HCT116 (cell line): ENCODE measurements at regions not wholly inside any gene's neighbourhood (a gene's known extent, or its start where the extent isn't known, plus 50 kb on each side); places are given as distances from the start of the nearest gene placed in this dataset.

Experiments
- ATAC-seq: fragments of 200-7000 bp; cut with Tn5 transposase; 2 replicates; pipeline ENCODE4 v1.9.1; 2020; ENCODE audit warnings: mild to moderate bottlenecking, moderate library complexity
- BruUV-seq: library from RNA; stranded (reverse); fragments of 400-500 nt; replicated peaks from 2 replicates; lab custom pipeline; 2021; lab: Mats Ljungman, UMichigan
- CTCF ChIA-PET: fragments of 300-600 bp; sonication (Branson Sonifier 250); formaldehyde crosslinking; loops from one replicate; lab custom pipeline; 2021; ENCODE audit warnings: antibody characterized with exemption; lab: Charles Lee
- POLR2A ChIA-PET: fragments of 300-600, 350-600 bp; sonication (Branson Sonifier 250); formaldehyde crosslinking; loops from one replicate; lab custom pipeline; 2021; ENCODE audit warnings: antibody characterized with exemption; lab: Charles Lee
- RAD21 ChIA-PET, 2 experiments: fragments of 300-600 bp; sonication (Branson Sonifier 250); formaldehyde crosslinking; loops; one replicate each; lab custom pipeline; 2023; ENCODE audit warnings: low total read pairs in 2 of 2; ENCODE audit not compliant: uncharacterized antibody in 2 of 2, unreplicated experiment in 2 of 2, low non-redundant PET in 1 of 2; lab: Charles Lee
- DNase-seq: peaks from one replicate; pipeline ENCODE4 v3.0.0-alpha.2; 2010; ENCODE audit warnings: low read depth, low spot score
- H2AFZ ChIP-seq: fragments of 200-600 bp; shearing (Covaris generic), sonication (generic); 2 replicates; pipeline ENCODE4 v1.6.1; 2017; ENCODE audit warnings: low read depth, mixed run types, mixed read lengths, antibody characterized with exemption, low read length; ENCODE audit not compliant: poor library complexity, severe bottlenecking
- H3K27ac ChIP-seq: 2 replicates; pipeline ENCODE4 v1.5.1; 2012; ENCODE audit warnings: low read depth, low read length
- H3K27me3 ChIP-seq: fragments of 200-600 bp; sonication (generic); 2 replicates; pipeline ENCODE4 v1.6.1; 2016; ENCODE audit warnings: mixed run types, low read length, mixed read lengths; ENCODE audit not compliant: insufficient read depth
- H3K36me3 ChIP-seq, 2 experiments: fragments of 200-500 bp in 1 of 2; fragments of 200-600 bp in 1 of 2; sonication (Bioruptor generic) in 1 of 2; sonication (generic) in 1 of 2; 2 replicates each; pipeline versions ENCODE4 v1.5.1 to v1.6.1; 2014 to 2016; ENCODE audit warnings: low read length in 2 of 2, inconsistent platforms in 1 of 2, mixed read lengths in 1 of 2, mixed run types in 1 of 2; ENCODE audit not compliant: insufficient read depth in 2 of 2, control insufficient read depth in 1 of 2
- H3K4me1 ChIP-seq, 2 experiments: fragments of 200-600 bp in 1 of 2; sonication (generic) in 1 of 2; 2 replicates each; pipeline versions ENCODE4 v1.5.1 to v1.6.1; 2012 to 2017; ENCODE audit warnings: low read length in 2 of 2, inconsistent platforms in 1 of 2, mild to moderate bottlenecking in 1 of 2, mixed read lengths in 1 of 2, mixed run types in 1 of 2, moderate library complexity in 1 of 2; ENCODE audit not compliant: insufficient read depth in 2 of 2, control insufficient read depth in 1 of 2
- H3K4me2 ChIP-seq: fragments of 200-600 bp; sonication (generic); 2 replicates; pipeline ENCODE4 v1.6.1; 2017; ENCODE audit warnings: mixed run types, low read length, mixed read lengths
- H3K4me3 ChIP-seq, 2 experiments: fragments of 200-600 bp in 1 of 2; sonication (generic) in 1 of 2; replicated peaks in 1 of 2; 2 replicates each; pipeline ENCODE4 v1.5.1; 2011 to 2016; ENCODE audit warnings: low read length in 2 of 2, control low read depth in 1 of 2, low read depth in 1 of 2, mild to moderate bottlenecking in 1 of 2, mixed read lengths in 1 of 2, mixed run types in 1 of 2
- H3K79me2 ChIP-seq: fragments of 200-600 bp; sonication (generic); 2 replicates; pipeline ENCODE4 v1.6.1; 2017; ENCODE audit warnings: mild to moderate bottlenecking, mixed run types, low read length, moderate library complexity, mixed read lengths; ENCODE audit not compliant: insufficient read depth
- H3K9ac ChIP-seq: fragments of 200-600 bp; sonication (generic); 2 replicates; pipeline ENCODE4 v1.6.1; 2016; ENCODE audit warnings: low read length, mixed read lengths
- H3K9me2 ChIP-seq: fragments of 200-600 bp; sonication (generic), shearing (Covaris generic); 2 replicates; pipeline ENCODE4 v1.6.1; 2017; ENCODE audit warnings: mixed run types, mild to moderate bottlenecking, moderate library complexity; ENCODE audit not compliant: insufficient read depth
- H3K9me3 ChIP-seq, 2 experiments: fragments of 200-500 bp in 1 of 2; fragments of 200-600 bp in 1 of 2; sonication (Bioruptor generic) in 1 of 2; sonication (generic) in 1 of 2; 2 replicates each; pipeline ENCODE4 v1.6.1; 2014 to 2017; ENCODE audit warnings: low read length in 2 of 2, mixed read lengths in 2 of 2, inconsistent platforms in 1 of 2, low read depth in 1 of 2, mild to moderate bottlenecking in 1 of 2, mixed run types in 1 of 2, moderate library complexity in 1 of 2; ENCODE audit not compliant: control insufficient read depth in 1 of 2, insufficient read depth in 1 of 2
- H4K20me1 ChIP-seq: fragments of 200-600 bp; sonication (generic), shearing (Covaris generic); 2 replicates; pipeline ENCODE4 v1.6.1; 2017; ENCODE audit warnings: mixed run types, mild to moderate bottlenecking, moderate library complexity; ENCODE audit not compliant: insufficient read depth
- CBX3 ChIP-seq: IDR thresholded peaks from 2 replicates; pipeline ENCODE4 v1.6.1; 2012; ENCODE audit warnings: low read depth
- EGR1 ChIP-seq: IDR thresholded peaks from 2 replicates; pipeline ENCODE4 v1.6.1; 2012; ENCODE audit warnings: low read depth
- ELF1 ChIP-seq: IDR thresholded peaks from 2 replicates; pipeline ENCODE4 v1.6.1; 2012; ENCODE audit warnings: low read depth, borderline replicate concordance
- FOSL1 ChIP-seq: IDR thresholded peaks from 2 replicates; pipeline ENCODE4 v1.6.1; 2012; ENCODE audit warnings: low read depth
- JUND ChIP-seq: IDR thresholded peaks from 2 replicates; pipeline ENCODE4 v1.6.1; 2012
- RAD21 ChIP-seq: IDR thresholded peaks from 2 replicates; pipeline ENCODE4 v1.6.1; 2012; ENCODE audit warnings: low read depth, mild to moderate bottlenecking
- SP1 ChIP-seq: IDR thresholded peaks from 2 replicates; pipeline ENCODE4 v1.6.1; 2012; ENCODE audit warnings: low read depth
- TCF7L2 ChIP-seq: IDR thresholded peaks from 2 replicates; pipeline ENCODE4 v1.7.0; 2011; ENCODE audit warnings: borderline replicate concordance, inconsistent platforms; ENCODE audit not compliant: insufficient read depth, insufficient read length; ENCODE audit errors: extremely low read depth
- YY1 ChIP-seq: IDR thresholded peaks from 2 replicates; pipeline ENCODE4 v1.6.1; 2011; ENCODE audit warnings: low read length, low read depth, moderate library complexity, mild to moderate bottlenecking; ENCODE audit not compliant: insufficient replicate concordance; ENCODE audit errors: extremely low read depth
- ZFX ChIP-seq: fragments of 450-650 bp; IDR thresholded peaks from 2 replicates; pipeline ENCODE4 v1.6.1; 2017
- ZNF274 ChIP-seq: fragments of 200-500 bp; sonication (Bioruptor generic); IDR thresholded peaks from 2 replicates; pipeline ENCODE4 v1.6.1; 2014; ENCODE audit warnings: mild to moderate bottlenecking, low read depth, low read length, inconsistent platforms
- intact Hi-C: fragments of 100-400 bp; cut with micrococcal nuclease; formaldehyde crosslinking; loops from 2 replicates; pipeline ENCODE4 v1.10.0; 2022
- TF ChIP-seq, protein P1 (sequence below): IDR thresholded peaks from 2 replicates; pipeline ENCODE4 v1.6.1; 2012
- TF ChIP-seq, protein P2 (sequence below): IDR thresholded peaks from 2 replicates; pipeline ENCODE4 v1.6.1; 2012; ENCODE audit warnings: low read depth

DNA sequence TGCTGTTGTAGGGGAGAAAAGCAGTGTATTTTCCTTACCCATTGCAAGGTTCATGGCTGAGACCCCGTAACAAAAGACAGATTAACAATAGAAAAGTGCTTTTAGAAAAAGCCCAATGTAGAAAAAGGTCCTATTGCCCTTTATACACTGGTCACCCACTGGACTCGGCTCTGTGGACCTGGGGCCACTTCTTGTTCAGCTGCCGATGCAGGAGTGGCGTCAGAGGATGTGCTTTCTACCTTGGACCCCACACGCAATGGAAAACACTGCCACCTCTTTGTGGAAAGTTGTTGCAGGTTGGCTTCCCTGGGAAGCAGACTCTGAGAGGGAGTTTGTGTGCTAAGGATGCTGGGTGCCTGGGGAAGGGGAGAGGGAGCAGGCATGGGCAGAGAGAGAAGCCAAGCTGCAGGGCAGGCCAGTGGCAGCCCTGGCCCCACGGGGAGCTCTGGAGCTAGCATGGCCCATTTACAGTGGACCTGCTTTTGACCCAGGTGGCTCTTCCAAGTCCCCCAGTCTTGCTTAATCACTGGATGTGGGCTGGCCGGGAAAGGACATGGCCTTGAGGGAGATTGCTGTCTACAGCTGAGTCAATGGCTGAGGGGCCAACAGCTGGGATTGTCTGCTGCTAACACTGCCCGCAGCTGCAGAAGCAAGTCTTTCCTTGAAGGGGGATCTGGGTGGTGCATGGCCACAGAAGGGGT is 142.9 kb downstream of the CDC5L start:
- H2AFZ ChIP-seq: no peak overlapping the region
- H3K4me1 ChIP-seq: no peaks in the 10 kb centered on the region
- no peak for ATAC-seq
- no peaks in the 10 kb centered on the region for H3K79me2 ChIP-seq
- no TSS peak for BruUV-seq
- H3K9me2 ChIP-seq: no peaks in the 10 kb centered on the region
- DNase-seq: no peak
- RAD21 ChIA-PET: no interaction called here
- intact Hi-C loops: no loop called here
- CTCF ChIA-PET: no interaction called here
- TF ChIP-seq ZNF274: no peak
- no peak for TF ChIP-seq JUND
- no peak for TF ChIP-seq CBX3
- no peak for TF ChIP-seq YY1
- TF ChIP-seq SP1: no peak
- no peak for TF ChIP-seq ELF1
- no peak for TF ChIP-seq TCF7L2
- TF ChIP-seq, protein P1, sequence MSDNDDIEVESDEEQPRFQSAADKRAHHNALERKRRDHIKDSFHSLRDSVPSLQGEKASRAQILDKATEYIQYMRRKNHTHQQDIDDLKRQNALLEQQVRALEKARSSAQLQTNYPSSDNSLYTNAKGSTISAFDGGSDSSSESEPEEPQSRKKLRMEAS: no peak
- no peak for TF ChIP-seq EGR1
- TF ChIP-seq, protein P2, sequence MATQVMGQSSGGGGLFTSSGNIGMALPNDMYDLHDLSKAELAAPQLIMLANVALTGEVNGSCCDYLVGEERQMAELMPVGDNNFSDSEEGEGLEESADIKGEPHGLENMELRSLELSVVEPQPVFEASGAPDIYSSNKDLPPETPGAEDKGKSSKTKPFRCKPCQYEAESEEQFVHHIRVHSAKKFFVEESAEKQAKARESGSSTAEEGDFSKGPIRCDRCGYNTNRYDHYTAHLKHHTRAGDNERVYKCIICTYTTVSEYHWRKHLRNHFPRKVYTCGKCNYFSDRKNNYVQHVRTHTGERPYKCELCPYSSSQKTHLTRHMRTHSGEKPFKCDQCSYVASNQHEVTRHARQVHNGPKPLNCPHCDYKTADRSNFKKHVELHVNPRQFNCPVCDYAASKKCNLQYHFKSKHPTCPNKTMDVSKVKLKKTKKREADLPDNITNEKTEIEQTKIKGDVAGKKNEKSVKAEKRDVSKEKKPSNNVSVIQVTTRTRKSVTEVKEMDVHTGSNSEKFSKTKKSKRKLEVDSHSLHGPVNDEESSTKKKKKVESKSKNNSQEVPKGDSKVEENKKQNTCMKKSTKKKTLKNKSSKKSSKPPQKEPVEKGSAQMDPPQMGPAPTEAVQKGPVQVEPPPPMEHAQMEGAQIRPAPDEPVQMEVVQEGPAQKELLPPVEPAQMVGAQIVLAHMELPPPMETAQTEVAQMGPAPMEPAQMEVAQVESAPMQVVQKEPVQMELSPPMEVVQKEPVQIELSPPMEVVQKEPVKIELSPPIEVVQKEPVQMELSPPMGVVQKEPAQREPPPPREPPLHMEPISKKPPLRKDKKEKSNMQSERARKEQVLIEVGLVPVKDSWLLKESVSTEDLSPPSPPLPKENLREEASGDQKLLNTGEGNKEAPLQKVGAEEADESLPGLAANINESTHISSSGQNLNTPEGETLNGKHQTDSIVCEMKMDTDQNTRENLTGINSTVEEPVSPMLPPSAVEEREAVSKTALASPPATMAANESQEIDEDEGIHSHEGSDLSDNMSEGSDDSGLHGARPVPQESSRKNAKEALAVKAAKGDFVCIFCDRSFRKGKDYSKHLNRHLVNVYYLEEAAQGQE: no peak
- TF ChIP-seq FOSL1: no peak
- TF ChIP-seq ZFX: no peak
- no peak for TF ChIP-seq RAD21
- H3K27me3 ChIP-seq: no peaks in the 10 kb centered on the region
- H4K20me1 ChIP-seq: no peaks in the 10 kb centered on the region
- no peak overlapping the region for H3K27ac ChIP-seq
- no peaks in the 10 kb centered on the region for H3K36me3 ChIP-seq
- POLR2A ChIA-PET: no interaction called here
- H3K9me3 ChIP-seq: no peaks in the 10 kb centered on the region
- H3K4me2 ChIP-seq: no peak overlapping the region
- H3K4me3 ChIP-seq: no peak overlapping the region
- H3K9ac ChIP-seq: no peak overlapping the region
